ENCODE measurements at regions not wholly inside any gene's neighbourhood (a gene's known extent, or its start where the extent isn't known, plus 50 kb on each side); places are given as distances from the start of the nearest gene placed in this dataset.

DNA sequence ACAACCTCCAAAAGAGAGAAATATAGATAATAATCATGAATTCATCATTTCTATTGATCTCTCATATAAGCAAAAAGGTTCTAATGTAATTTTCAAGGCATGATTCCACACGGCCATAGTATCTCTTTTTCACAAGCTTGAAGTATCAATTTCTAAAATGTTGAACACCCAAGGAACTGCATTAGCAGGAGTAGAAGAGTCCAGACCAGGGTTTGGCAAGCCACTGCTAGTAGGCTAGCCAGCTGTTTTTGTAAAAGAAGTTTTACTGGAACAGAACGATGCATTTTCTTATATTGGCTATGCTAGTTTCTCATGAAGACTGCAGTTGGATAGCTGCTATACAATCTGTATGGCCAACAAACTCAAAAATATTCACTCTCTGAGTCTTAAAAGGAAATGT is 481.5 kb upstream of the MIR17HG start:
- Mint-ChIP-seq H3K4me1 (no peaks in the 10 kb centered on the region), H3K9me3 (peaks cover 2 to 3% of the 10 kb centered on the region in 2 donors), H3K36me3 (no peaks in the 10 kb centered on the region), H3K27me3 (ENCODE audit: low read depth in 2 of 2) (no peaks in the 10 kb centered on the region), H3K27ac (no peak overlapping the region), H3K4me3 (no peak overlapping the region)
- ATAC-seq (no peak), DNase-seq (no peak)
- TF ChIP-seq, protein P1, sequence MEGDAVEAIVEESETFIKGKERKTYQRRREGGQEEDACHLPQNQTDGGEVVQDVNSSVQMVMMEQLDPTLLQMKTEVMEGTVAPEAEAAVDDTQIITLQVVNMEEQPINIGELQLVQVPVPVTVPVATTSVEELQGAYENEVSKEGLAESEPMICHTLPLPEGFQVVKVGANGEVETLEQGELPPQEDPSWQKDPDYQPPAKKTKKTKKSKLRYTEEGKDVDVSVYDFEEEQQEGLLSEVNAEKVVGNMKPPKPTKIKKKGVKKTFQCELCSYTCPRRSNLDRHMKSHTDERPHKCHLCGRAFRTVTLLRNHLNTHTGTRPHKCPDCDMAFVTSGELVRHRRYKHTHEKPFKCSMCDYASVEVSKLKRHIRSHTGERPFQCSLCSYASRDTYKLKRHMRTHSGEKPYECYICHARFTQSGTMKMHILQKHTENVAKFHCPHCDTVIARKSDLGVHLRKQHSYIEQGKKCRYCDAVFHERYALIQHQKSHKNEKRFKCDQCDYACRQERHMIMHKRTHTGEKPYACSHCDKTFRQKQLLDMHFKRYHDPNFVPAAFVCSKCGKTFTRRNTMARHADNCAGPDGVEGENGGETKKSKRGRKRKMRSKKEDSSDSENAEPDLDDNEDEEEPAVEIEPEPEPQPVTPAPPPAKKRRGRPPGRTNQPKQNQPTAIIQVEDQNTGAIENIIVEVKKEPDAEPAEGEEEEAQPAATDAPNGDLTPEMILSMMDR (IDR thresholded peaks at IDR 0.05) = no peak
- no peaks in the 10 kb centered on the region for H3K36me3 ChIP-seq (ENCODE audit: control insufficient read depth, insufficient read depth, low read length)
- no peaks in the 10 kb centered on the region for H3K9me3 ChIP-seq (ENCODE audit: control insufficient read depth, insufficient read depth, low read length)
- H3K4me1 ChIP-seq (ENCODE audit: control insufficient read depth, insufficient read depth, low read length) = no peaks in the 10 kb centered on the region
- H3K27ac ChIP-seq (ENCODE audit: low read length) = no peak overlapping the region
- H3K4me3 ChIP-seq (ENCODE audit: low read length) = no peak overlapping the region
- WGBS (ENCODE audit: insufficient coverage) = 87% methylated on average over 2 of the region's 2 CpGs
- intact Hi-C loops (cut with micrococcal nuclease) = no loop called here
- no peaks in the 10 kb centered on the region for H3K27me3 ChIP-seq (ENCODE audit: control insufficient read depth, insufficient read depth, low read length)

DNA sequence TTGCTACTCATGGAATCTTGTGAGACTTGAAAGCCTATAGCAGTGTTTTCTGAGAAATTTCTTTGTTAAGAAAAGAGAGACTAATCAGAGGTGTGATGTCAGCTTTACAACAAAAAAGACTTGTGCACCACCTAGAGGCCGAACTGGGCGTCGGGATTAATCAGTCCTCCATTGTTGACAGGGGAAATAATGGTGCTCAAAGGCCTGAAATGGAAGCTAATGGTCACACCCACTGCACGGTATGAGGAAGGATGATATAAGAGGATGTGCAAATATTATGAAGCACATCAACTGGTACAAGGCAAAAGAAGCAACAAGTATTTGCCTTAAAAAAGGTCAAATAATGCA is 480.2 kb upstream of the MIR17HG start:
- no peaks in the 10 kb centered on the region for H3K27me3 Mint-ChIP-seq (ENCODE audit: low read depth in 2 of 2)
- H3K27ac Mint-ChIP-seq = no peak overlapping the region
- no peak overlapping the region for H3K27ac ChIP-seq (ENCODE audit: low read length)
- TF ChIP-seq, protein P1 (IDR thresholded peaks at IDR 0.05) = no peak
- peak in 1 of 3 donors; percentile 30 for ATAC-seq
- intact Hi-C loops (cut with micrococcal nuclease) = no loop called here
- H3K36me3 Mint-ChIP-seq = no peaks in the 10 kb centered on the region
- no peaks in the 10 kb centered on the region for H3K9me3 ChIP-seq (ENCODE audit: control insufficient read depth, insufficient read depth, low read length)
- no peaks in the 10 kb centered on the region for H3K4me1 Mint-ChIP-seq
- no peaks in the 10 kb centered on the region for H3K27me3 ChIP-seq (ENCODE audit: control insufficient read depth, insufficient read depth, low read length)
- 3% methylated on average over 4 of the region's 4 CpGs for WGBS (ENCODE audit: insufficient coverage)
- no peak overlapping the region for H3K4me3 Mint-ChIP-seq
- no peaks in the 10 kb centered on the region for H3K36me3 ChIP-seq (ENCODE audit: control insufficient read depth, insufficient read depth, low read length)
- no peak overlapping the region for H3K4me3 ChIP-seq (ENCODE audit: low read length)
- H3K4me1 ChIP-seq (ENCODE audit: control insufficient read depth, insufficient read depth, low read length) = no peaks in the 10 kb centered on the region
- no peak for DNase-seq
- H3K9me3 Mint-ChIP-seq = peaks cover 0 to 2% of the 10 kb centered on the region in 2 donors

- no peaks in the 10 kb centered on the region for H3K4me1 ChIP-seq (ENCODE audit: control insufficient read depth, insufficient read depth, low read length)
- no peaks in the 10 kb centered on the region for H3K27me3 ChIP-seq (ENCODE audit: control insufficient read depth, insufficient read depth, low read length)
- Mint-ChIP-seq H3K27ac (no peak overlapping the region), H3K27me3 (ENCODE audit: low read depth in 2 of 2) (no peaks in the 10 kb centered on the region), H3K4me1 (no peaks in the 10 kb centered on the region), H3K36me3 (no peaks in the 10 kb centered on the region), H3K9me3 (peaks cover 0 to 2% of the 10 kb centered on the region in 2 donors), H3K4me3 (no peak overlapping the region)
- DNase-seq (no peak), ATAC-seq (no peak)
- no peak overlapping the region for H3K27ac ChIP-seq (ENCODE audit: low read length)
- intact Hi-C loops (cut with micrococcal nuclease) = no loop called here
- whole genome bisulfite sequencing (ENCODE audit: insufficient coverage) = 88% methylated on average over 1 of the region's 2 CpGs
- TF ChIP-seq, protein P1 (IDR thresholded peaks at IDR 0.05) = no peak
- no peaks in the 10 kb centered on the region for H3K36me3 ChIP-seq (ENCODE audit: control insufficient read depth, insufficient read depth, low read length)
- H3K4me3 ChIP-seq (ENCODE audit: low read length) = no peak overlapping the region
- no peaks in the 10 kb centered on the region for H3K9me3 ChIP-seq (ENCODE audit: control insufficient read depth, insufficient read depth, low read length)
Observed at GRCh38 chr13:90868321-90868920, 479.1 kb upstream of the MIR17HG start.

GRCh38 chr13:90869580-90869979 is 477.9 kb upstream of the MIR17HG start:
- no peaks in the 10 kb centered on the region for H3K36me3 Mint-ChIP-seq
- intact Hi-C loops (cut with micrococcal nuclease) = no loop called here
- H3K36me3 ChIP-seq (ENCODE audit: control insufficient read depth, insufficient read depth, low read length) = no peaks in the 10 kb centered on the region
- no peaks in the 10 kb centered on the region for H3K4me1 Mint-ChIP-seq
- TF ChIP-seq, protein P1 (IDR thresholded peaks at IDR 0.05) = no peak
- H3K9me3 Mint-ChIP-seq = peaks cover 0 to 4% of the 10 kb centered on the region in 2 donors
- H3K4me3 ChIP-seq (ENCODE audit: low read length) = no peak overlapping the region
- ATAC-seq (no peak), DNase-seq (no peak)
- H3K9me3 ChIP-seq (ENCODE audit: control insufficient read depth, insufficient read depth, low read length) = no peaks in the 10 kb centered on the region
- no peaks in the 10 kb centered on the region for H3K27me3 Mint-ChIP-seq (ENCODE audit: low read depth in 2 of 2)
- H3K27ac ChIP-seq (ENCODE audit: low read length) = no peak overlapping the region
- H3K27me3 ChIP-seq (ENCODE audit: control insufficient read depth, insufficient read depth, low read length) = no peaks in the 10 kb centered on the region
- H3K4me3 Mint-ChIP-seq = no peak overlapping the region
- H3K4me1 ChIP-seq (ENCODE audit: control insufficient read depth, insufficient read depth, low read length) = no peaks in the 10 kb centered on the region
- WGBS (ENCODE audit: insufficient coverage) = 21% methylated on average over 2 of the region's 2 CpGs
- no peak overlapping the region for H3K27ac Mint-ChIP-seq
